Heart left ventricle (tissue), 13 donors: ENCODE measurements at regions not wholly inside any gene's neighbourhood (a gene's known extent, or its start where the extent isn't known, plus 50 kb on each side); places are given as distances from the start of the nearest gene placed in this dataset.

Experiments used
- POLR2A ChIP-seq, 2 donors: fragments of 450-650 bp; IDR thresholded peaks; one replicate each; pipeline ENCODE4 v1.6.1; 2017; ENCODE audit warnings: antibody characterized with exemption in 2 of 2, mild to moderate bottlenecking in 2 of 2, moderate library complexity in 2 of 2
- TF ChIP-seq, protein P1 (sequence below), 12 donors: fragments of 200-600 bp; sonication (generic) in 4 of 12; IDR thresholded peaks; one replicate each; pipeline versions ENCODE4 v1.5.0 to v1.8.0; 2018 to 2022; ENCODE audit warnings: antibody characterized with exemption in 12 of 12, mild to moderate bottlenecking in 5 of 12
- donor health status: ischemic (EF 13 %, LVEDD 7.1; RV severe dilation, severe dysfunction).
- donor health status: DM: no; HTN: yes; CAD: no.
- donor health status: DM: no; HTN: no; CAD: no.
- donor health status: ischemic (EF 25% LVEDD 6.9; RV normal size, moderate dysfunction).
- donor health status: ischemic (EF 25% LVEDD 5.7; RV mildly dilated, moderate dysfunction).
- donor health status: ischemic (EF 35%, LVEDD 5.7; RV mildly dilated, moderate dysfunction).
- donor health status: nonischemic (EF 11% LVEDD 7.7; RV severe dilation, severe dysfunction).
- donor health status: DM: yes; HTN: yes; CAD: no.
- donor health status: PGD.
- donor health status: ischemic (EF 29% LVEDD 5.4; RV normal size, mild dysfunction).
- donor health status: nonischemic (EF 23%, LVEDD 6.1; RV moderate dilation, normal function).

DNA sequence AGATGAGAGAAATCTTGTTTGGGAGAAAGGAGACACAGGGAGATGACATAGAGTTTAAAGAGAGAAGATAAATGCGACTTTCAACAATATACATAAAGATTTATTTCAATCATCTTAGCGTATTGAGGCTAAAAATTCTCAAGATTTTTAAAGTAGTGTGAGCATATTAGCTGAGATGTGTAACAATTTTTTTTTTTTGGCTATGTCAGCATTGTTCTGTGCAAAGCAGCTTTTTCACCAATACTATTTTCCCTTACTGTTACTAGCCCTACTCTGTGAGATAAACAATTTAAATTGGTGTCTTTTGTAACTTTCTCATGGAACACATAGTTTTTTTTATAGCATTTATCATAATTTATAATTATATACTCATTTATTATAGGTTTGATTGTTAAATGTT, 185.2 kb upstream of the ZNF385D start:
- TF ChIP-seq, protein P1, sequence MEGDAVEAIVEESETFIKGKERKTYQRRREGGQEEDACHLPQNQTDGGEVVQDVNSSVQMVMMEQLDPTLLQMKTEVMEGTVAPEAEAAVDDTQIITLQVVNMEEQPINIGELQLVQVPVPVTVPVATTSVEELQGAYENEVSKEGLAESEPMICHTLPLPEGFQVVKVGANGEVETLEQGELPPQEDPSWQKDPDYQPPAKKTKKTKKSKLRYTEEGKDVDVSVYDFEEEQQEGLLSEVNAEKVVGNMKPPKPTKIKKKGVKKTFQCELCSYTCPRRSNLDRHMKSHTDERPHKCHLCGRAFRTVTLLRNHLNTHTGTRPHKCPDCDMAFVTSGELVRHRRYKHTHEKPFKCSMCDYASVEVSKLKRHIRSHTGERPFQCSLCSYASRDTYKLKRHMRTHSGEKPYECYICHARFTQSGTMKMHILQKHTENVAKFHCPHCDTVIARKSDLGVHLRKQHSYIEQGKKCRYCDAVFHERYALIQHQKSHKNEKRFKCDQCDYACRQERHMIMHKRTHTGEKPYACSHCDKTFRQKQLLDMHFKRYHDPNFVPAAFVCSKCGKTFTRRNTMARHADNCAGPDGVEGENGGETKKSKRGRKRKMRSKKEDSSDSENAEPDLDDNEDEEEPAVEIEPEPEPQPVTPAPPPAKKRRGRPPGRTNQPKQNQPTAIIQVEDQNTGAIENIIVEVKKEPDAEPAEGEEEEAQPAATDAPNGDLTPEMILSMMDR (IDR thresholded peaks at IDR 0.05), result no peak
- TF ChIP-seq POLR2A (IDR thresholded peaks at IDR 0.05), result no peak
